Endothelial cell of umbilical vein (primary cell): ENCODE measurements at regions not wholly inside any gene's neighbourhood (a gene's known extent, or its start where the extent isn't known, plus 50 kb on each side); places are given as distances from the start of the nearest gene placed in this dataset.

Experiments used
- BruUV-seq: library from RNA; stranded (reverse); fragments of 400-500 nt; replicated peaks from 2 replicates; lab custom pipeline; 2021; lab: Mats Ljungman, UMichigan
- CTCF ChIA-PET: fragments of 300-600, 350-600 bp; sonication (Branson Sonifier 250); formaldehyde crosslinking; loops from one replicate; lab custom pipeline; 2021; ENCODE audit warnings: antibody characterized with exemption, inconsistent platforms; lab: Charles Lee
- POLR2A ChIA-PET: fragments of 300-600, 350-600 bp; sonication (Branson Sonifier 250); formaldehyde crosslinking; loops from one replicate; lab custom pipeline; 2021; ENCODE audit warnings: antibody characterized with exemption, inconsistent platforms; lab: Charles Lee
- DNase-seq: peaks from one replicate; pipeline ENCODE4 v3.0.0-alpha.2; 2011; ENCODE audit warnings: low read depth, low spot score
- FAIRE-seq: peaks from 2 replicates; lab custom pipeline; 2011; peaks lifted over from hg19 to GRCh38; lab: Jason Lieb, UNC
- H2AFZ ChIP-seq: 2 replicates; pipeline ENCODE4 v1.6.0; 2012; ENCODE audit warnings: low read depth, low read length, control low read depth, inconsistent platforms
- H3K27ac ChIP-seq: 2 replicates; pipeline ENCODE4 v1.5.1; 2011; ENCODE audit warnings: low read depth, mild to moderate bottlenecking, control low read depth, low read length, moderate library complexity; ENCODE audit not compliant: insufficient read depth
- H3K27me3 ChIP-seq, 2 experiments: 2 replicates each; pipeline versions ENCODE4 v1.6.0 to v1.6.1; 2011; ENCODE audit warnings: low read length in 2 of 2, mixed read lengths in 1 of 2; ENCODE audit not compliant: control insufficient read depth in 2 of 2, insufficient read depth in 2 of 2
- H3K36me3 ChIP-seq, 2 experiments: 2 replicates in 1 of 2; 3 replicates in 1 of 2; pipeline ENCODE4 v1.5.1; 2011; ENCODE audit warnings: low read length in 2 of 2, mild to moderate bottlenecking in 1 of 2, moderate library complexity in 1 of 2; ENCODE audit not compliant: control insufficient read depth in 2 of 2, insufficient read depth in 2 of 2; ENCODE audit errors: extremely low read depth in 1 of 2
- H3K4me1 ChIP-seq: 3 replicates; pipeline ENCODE4 v1.5.1; 2011; ENCODE audit warnings: mild to moderate bottlenecking, low read length; ENCODE audit not compliant: control insufficient read depth, insufficient read depth; ENCODE audit errors: extremely low read depth
- H3K4me2 ChIP-seq: 2 replicates; pipeline ENCODE4 v1.6.1; 2011; ENCODE audit warnings: low read length, control low read depth, mixed read lengths; ENCODE audit not compliant: insufficient read depth
- H3K4me3 ChIP-seq, 3 experiments: fragments of 200-600 bp in 1 of 3; sonication (generic), shearing (Covaris generic) in 1 of 3; replicated peaks in 1 of 3; 2 replicates each; pipeline ENCODE4 v1.5.1; 2011 to 2016; ENCODE audit warnings: control low read depth in 3 of 3, low read length in 3 of 3, mild to moderate bottlenecking in 2 of 3, inconsistent platforms in 1 of 3, low read depth in 1 of 3, moderate library complexity in 1 of 3; ENCODE audit not compliant: insufficient read depth in 1 of 3
- H3K79me2 ChIP-seq: 2 replicates; pipeline ENCODE4 v1.6.0; 2012; ENCODE audit warnings: low read length, inconsistent platforms; ENCODE audit not compliant: control insufficient read depth, insufficient read depth
- H3K9ac ChIP-seq: replicated peaks from 2 replicates; pipeline ENCODE3; 2011; ENCODE audit warnings: low read length, control low read depth; ENCODE audit not compliant: insufficient read depth; ENCODE audit errors: extremely low read depth
- H3K9me1 ChIP-seq: replicated peaks from 3 replicates; pipeline ENCODE4 v1.6.0; 2011; ENCODE audit warnings: mild to moderate bottlenecking, low read length; ENCODE audit not compliant: control insufficient read depth, insufficient read depth; ENCODE audit errors: extremely low read depth
- H3K9me3 ChIP-seq: replicated peaks from 2 replicates; pipeline ENCODE4 v1.5.1; 2012; ENCODE audit warnings: low read length, inconsistent platforms; ENCODE audit not compliant: control insufficient read depth, insufficient read depth
- H4K20me1 ChIP-seq: replicated peaks from 2 replicates; pipeline ENCODE3; 2011; ENCODE audit warnings: mild to moderate bottlenecking, low read length; ENCODE audit not compliant: control insufficient read depth, insufficient read depth; ENCODE audit errors: extremely low read depth
- CTCF ChIP-seq, 2 donors: IDR thresholded peaks; 1 replicate in 1 of 2; 2 replicates in 1 of 2; pipeline ENCODE4 v1.5.1; 2011; ENCODE audit warnings: low read length in 2 of 2, mild to moderate bottlenecking in 2 of 2, moderate library complexity in 2 of 2, control low read depth in 1 of 2, inconsistent platforms in 1 of 2, low read depth in 1 of 2; ENCODE audit not compliant: insufficient read depth in 1 of 2; ENCODE audit errors: extremely low read depth in 1 of 2
- EZH2 ChIP-seq: IDR thresholded peaks from 2 replicates; pipeline ENCODE4 v1.6.1; 2012; ENCODE audit warnings: borderline replicate concordance, low read depth, mild to moderate bottlenecking, moderate library complexity, low read length, inconsistent platforms; ENCODE audit not compliant: severe bottlenecking
- FOS ChIP-seq: IDR thresholded peaks from 2 replicates; pipeline ENCODE4 v1.6.1; 2011; ENCODE audit warnings: mild to moderate bottlenecking, low read length, moderate library complexity, borderline replicate concordance; ENCODE audit not compliant: insufficient read depth
- GATA2 ChIP-seq: IDR thresholded peaks from 2 replicates; pipeline ENCODE4 v1.7.0; 2011; ENCODE audit warnings: low read depth, mild to moderate bottlenecking, moderate library complexity, mixed read lengths, low read length; ENCODE audit not compliant: insufficient read length, insufficient read depth
- MAX ChIP-seq: IDR thresholded peaks from 2 replicates; pipeline ENCODE4 v1.6.1; 2011; ENCODE audit not compliant: insufficient read depth, insufficient read length
- MYC ChIP-seq: IDR thresholded peaks from one replicate; pipeline ENCODE4 v1.6.1; 2011; ENCODE audit warnings: mild to moderate bottlenecking, low read depth, low read length
- POLR2AphosphoS5 ChIP-seq: IDR thresholded peaks from 2 replicates; pipeline ENCODE4 v1.6.1; 2012; ENCODE audit warnings: low read depth, mild to moderate bottlenecking, control low read depth, low read length, moderate library complexity; ENCODE audit not compliant: insufficient read depth
- dilution Hi-C: fragments of 300-500 bp; cut with MboI; formaldehyde crosslinking; loops from one replicate; pipeline ENCODE4 v1.15.0; 2019; ENCODE audit warnings: low sequenced_read_pairs; ENCODE audit not compliant: extremely low pct_ligation_motif_present
- intact Hi-C: fragments of 100-400 bp; cut with micrococcal nuclease; formaldehyde crosslinking; loops from one replicate; pipeline ENCODE4 v1.10.0; 2022

- no peak for DNase-seq
- no peak overlapping the region for H3K9ac ChIP-seq
- CTCF ChIA-PET = no interaction called here
- no peaks in the 10 kb centered on the region for H3K79me2 ChIP-seq
- no peaks in the 10 kb centered on the region for H3K4me1 ChIP-seq
- intact Hi-C loops (no loop called here), dilution Hi-C loops (no loop called here)
- no peaks in the 10 kb centered on the region for H3K9me3 ChIP-seq
- no TSS peak for BruUV-seq
- H3K4me2 ChIP-seq = no peak overlapping the region
- no peak for FAIRE-seq
- TF ChIP-seq EZH2 = no peak
- no peak for TF ChIP-seq FOS
- H4K20me1 ChIP-seq = no peaks in the 10 kb centered on the region
- H3K4me3 ChIP-seq = no peak overlapping the region
- POLR2A ChIA-PET = no interaction called here
- no peaks in the 10 kb centered on the region for H3K9me1 ChIP-seq
- no peak overlapping the region for H2AFZ ChIP-seq
- no peak overlapping the region for H3K27ac ChIP-seq
- no peaks in the 10 kb centered on the region for H3K27me3 ChIP-seq
- no peaks in the 10 kb centered on the region for H3K36me3 ChIP-seq
Measured at GRCh38 chr3:40737343-40737742, 212.6 kb downstream of the ZNF621 start.

GRCh38 chr3:40739971-40740370, 215.2 kb downstream of the ZNF621 start:
- TF ChIP-seq CTCF (IDR thresholded peaks at IDR 0.05; ENCODE audit: extremely low read depth in 1 of 2, insufficient read depth in 1 of 2, low read depth in 1 of 2, low read length in 2 of 2) (no peak), GATA2 (no peak), MYC (no peak), POLR2AphosphoS5 (no peak), MAX (no peak), EZH2 (no peak)
- Histone ChIP-seq H3K79me2 (no peaks in the 10 kb centered on the region), H2AFZ (no peak overlapping the region), H3K9me3 (no peaks in the 10 kb centered on the region), H3K4me1 (no peaks in the 10 kb centered on the region), H3K4me2 (no peak overlapping the region), H3K9ac (no peak overlapping the region), H4K20me1 (no peaks in the 10 kb centered on the region), H3K27ac (no peak overlapping the region), H3K4me3 (no peak overlapping the region), H3K9me1 (no peaks in the 10 kb centered on the region), H3K27me3 (no peaks in the 10 kb centered on the region), H3K36me3 (no peaks in the 10 kb centered on the region)
- DNase-seq = no peak
- POLR2A ChIA-PET = no interaction called here
- no TSS peak for BruUV-seq
- FAIRE-seq = no peak
- intact Hi-C loops (no loop called here), dilution Hi-C loops (no loop called here)
- CTCF ChIA-PET = no interaction called here
